NCI-H1048 (cell line): ENCODE measurements at regions not wholly inside any gene's neighbourhood (a gene's known extent, or its start where the extent isn't known, plus 50 kb on each side); places are given as distances from the start of the nearest gene placed in this dataset.

Source experiments
- DNase-seq: peaks from one replicate; lab custom pipeline; 2025; lab: John Stamatoyannopoulos, UW

- no peak for DNase-seq
Observed at GRCh38 chr4:138085736-138086305, 156.3 kb downstream of the SLC7A11 start.

DNA sequence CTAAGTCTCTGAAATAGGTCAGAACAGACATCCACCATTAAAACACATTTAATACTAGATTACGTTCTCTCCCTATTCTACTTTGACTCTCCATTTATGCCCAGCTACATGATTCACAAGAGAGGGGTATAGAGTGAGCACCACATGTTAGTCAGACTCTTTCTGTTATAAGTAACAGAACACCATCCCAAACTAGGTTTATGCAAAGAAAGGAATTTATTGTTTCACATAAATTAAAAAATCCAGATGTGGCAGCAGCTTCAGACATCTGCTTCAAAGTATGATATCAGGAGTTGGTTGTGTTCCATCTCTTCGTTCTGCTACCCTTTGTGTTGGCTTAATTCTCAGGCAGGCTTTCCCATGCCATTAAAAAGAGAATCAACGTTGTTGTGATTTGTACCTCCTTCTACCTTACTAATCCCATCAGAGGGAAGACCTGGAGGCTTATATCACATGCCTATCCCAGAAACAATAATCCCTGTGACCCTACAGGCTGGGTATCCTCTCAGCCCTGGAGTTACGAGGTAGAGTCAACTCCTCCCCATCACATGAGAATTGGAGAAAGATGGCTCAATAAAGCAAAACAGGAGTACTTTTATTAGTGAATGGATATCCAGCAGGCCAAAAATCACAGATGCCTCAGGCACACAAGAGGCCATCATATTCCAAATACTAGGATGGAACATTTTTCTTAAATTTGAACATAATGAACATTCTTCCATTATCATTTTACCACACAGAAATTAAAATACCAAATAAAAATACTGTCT lies 163.2 kb downstream of the SLC7A11 start:
- DNase-seq: no peak

GRCh38 chr4:138078253-138078652 lies 163.9 kb downstream of the SLC7A11 start:
- no peak for DNase-seq

- DNase-seq: no peak
Observed at GRCh38 chr4:138076561-138076960, 165.6 kb downstream of the SLC7A11 start.

GRCh38 chr4:138070816-138071215 lies 171.3 kb downstream of the SLC7A11 start:
- no peak for DNase-seq

GRCh38 chr4:138063581-138063980 lies 178.6 kb downstream of the SLC7A11 start:
- no peak for DNase-seq

DNA sequence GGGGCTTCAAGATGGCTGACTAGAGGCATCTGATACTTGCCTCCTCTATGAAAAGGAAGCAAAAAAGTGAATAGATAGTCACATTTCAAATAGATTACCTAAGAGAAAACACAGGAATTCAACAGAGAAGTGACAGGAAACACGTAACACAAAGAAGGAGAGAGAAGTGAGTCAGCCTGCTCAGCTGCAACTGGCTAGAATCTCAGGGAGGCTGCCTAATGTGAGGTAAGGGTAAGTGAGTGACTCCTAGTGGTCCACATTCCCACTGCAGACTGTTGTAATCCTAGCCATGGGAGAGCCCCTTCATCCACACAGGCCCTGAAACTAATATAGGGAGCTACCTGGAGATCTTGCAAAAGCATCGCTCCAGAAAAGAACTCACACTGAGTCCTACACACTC lies 179.2 kb downstream of the SLC7A11 start:
- DNase-seq: no peak

DNA sequence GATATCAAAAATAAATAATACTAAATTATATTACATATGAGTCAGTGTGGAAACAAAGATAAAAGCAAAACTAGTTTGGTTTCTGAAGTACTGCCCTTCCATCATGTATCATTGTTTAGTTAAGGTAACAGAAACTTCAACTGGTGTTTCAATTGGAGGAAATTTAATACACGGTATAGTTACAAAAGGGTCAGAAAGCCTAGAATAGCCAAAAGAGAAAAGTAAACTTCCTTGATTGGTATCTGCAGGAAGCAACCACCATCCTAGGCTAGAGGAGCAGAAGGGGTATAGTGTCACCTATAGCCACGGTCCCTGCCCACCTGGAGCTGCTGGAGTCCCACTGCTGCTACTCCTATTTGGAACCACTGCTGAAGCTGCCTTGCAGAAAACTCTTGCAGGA lies 185.6 kb downstream of the SLC7A11 start:
- no peak for DNase-seq

GRCh38 chr4:138055890-138056289 lies 186.3 kb downstream of the SLC7A11 start:
- no peak for DNase-seq

DNA sequence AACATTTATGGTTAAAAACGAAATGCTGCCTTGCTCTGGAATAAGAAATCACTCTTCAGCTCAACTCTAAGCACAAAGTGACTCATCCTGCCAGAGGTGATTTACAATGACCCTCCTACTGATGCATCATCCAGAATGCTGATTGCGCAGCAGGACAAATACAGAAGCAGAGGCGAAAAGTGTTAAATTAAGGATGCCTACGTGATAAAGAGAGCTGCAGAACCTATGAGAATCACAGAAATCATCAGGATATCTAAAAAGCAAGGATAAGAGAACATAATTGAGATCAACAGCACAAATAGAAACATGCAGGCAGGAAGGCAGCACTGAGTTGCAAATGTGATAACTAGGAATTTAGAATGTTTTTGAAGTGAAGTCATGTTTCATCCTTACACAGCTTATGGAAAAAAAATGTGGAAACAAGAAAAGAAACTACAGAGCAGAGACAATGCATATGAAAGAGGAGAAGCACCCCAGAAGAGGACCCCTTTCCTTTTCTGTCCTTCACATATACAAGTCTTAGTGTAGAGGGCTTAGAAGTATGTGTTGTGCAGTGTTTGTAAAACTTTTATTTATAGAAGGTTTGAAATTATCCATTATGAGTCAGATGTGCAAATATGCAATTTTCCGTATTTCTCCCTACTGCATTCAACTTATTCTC lies 188.4 kb downstream of the SLC7A11 start:
- DNase-seq: no peak

GRCh38 chr4:138052806-138053632 lies 189.1 kb downstream of the SLC7A11 start:
- DNase-seq: no peak

- no peak for DNase-seq
Observed at GRCh38 chr4:138051157-138051556, 191.0 kb downstream of the SLC7A11 start.

- DNase-seq: no peak
Observed at GRCh38 chr4:138050601-138051000, 191.5 kb downstream of the SLC7A11 start.

- DNase-seq: no peak
Observed at GRCh38 chr4:138049355-138049754, 192.8 kb downstream of the SLC7A11 start.

DNA sequence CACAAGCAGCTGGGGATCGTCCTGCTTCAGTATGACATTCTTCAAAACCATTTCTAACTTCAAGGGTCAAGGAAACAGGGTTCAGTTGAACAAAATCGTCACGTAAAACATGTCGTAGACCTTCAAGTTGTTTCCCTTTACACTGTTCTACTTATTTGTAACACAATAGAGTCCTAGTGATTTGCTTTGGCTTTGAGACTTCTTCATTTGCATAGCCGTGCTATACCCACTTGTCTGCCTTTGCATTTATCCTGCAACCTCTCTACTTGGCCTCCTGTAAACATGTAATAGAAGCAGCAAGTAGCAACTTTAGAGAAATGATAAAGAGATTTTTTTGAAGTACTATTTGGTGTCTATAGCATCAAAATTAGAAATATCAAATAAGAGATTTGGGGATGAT lies 194.9 kb downstream of the SLC7A11 start:
- no peak for DNase-seq

GRCh38 chr4:138045036-138045435 lies 197.1 kb downstream of the SLC7A11 start:
- DNase-seq: no peak

- DNase-seq: no peak
Observed at GRCh38 chr4:138039010-138039409, 203.1 kb downstream of the SLC7A11 start.

GRCh38 chr4:138037696-138038095 lies 204.5 kb downstream of the SLC7A11 start:
- DNase-seq: no peak

- DNase-seq: no peak
Observed at GRCh38 chr4:138035781-138036258, 206.3 kb downstream of the SLC7A11 start.

GRCh38 chr4:138034871-138035270 lies 207.3 kb downstream of the SLC7A11 start:
- DNase-seq: no peak

GRCh38 chr4:138032222-138032621 lies 209.9 kb downstream of the SLC7A11 start:
- no peak for DNase-seq

DNA sequence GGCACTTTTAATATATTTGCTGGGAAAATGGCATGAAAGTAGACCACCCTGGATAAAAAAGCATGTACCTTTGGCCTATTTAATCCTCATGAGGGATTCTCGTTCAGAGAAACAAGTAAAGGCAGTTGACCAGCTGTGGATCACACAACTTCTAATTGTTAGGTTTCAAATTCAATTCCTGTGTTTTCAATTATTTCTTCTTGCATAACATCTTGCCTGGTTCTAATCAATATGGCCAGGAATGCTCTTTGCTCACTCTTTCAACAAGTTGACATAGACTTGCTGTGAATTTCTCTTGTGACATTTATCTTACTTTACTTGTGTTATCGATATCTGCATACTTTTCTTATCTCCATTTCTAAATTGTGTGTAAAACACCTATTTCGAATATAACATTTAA lies 211.8 kb downstream of the SLC7A11 start:
- DNase-seq: no peak
